ENCODE measurements at regions not wholly inside any gene's neighbourhood (a gene's known extent, or its start where the extent isn't known, plus 50 kb on each side); places are given as distances from the start of the nearest gene placed in this dataset.

GRCh38 chr4:54152846-54153600, 53.1 kb downstream of the GSX2 start:
- no peak for DNase-seq

DNA sequence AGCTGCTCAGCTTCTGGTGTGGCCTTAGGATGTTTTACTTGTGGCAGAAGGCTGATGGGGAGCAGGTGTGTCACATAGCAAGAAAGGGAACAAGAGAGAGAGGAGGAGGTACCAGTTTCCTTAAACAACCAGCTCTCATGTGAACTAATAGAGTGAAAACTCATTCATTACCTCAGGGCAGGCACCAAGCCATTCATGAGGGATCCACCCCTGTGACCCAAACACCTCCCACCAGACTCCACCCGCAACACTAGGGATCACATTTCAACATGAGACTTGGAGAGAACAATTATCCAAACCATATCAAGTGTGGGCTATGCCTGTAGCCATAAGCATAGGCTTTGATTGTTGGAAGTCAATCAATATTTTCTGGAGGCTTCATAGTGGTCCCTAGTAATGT, 56.0 kb downstream of the GSX2 start:
- no peak for DNase-seq

GRCh38 chr4:54157606-54158005, 57.6 kb downstream of the GSX2 start:
- DNase-seq = no peak

GRCh38 chr4:54159543-54159942, 59.6 kb downstream of the GSX2 start:
- DNase-seq = no peak

GRCh38 chr4:54165011-54165410, 64.1 kb upstream of the PDGFRA start:
- DNase-seq = no peak

DNA sequence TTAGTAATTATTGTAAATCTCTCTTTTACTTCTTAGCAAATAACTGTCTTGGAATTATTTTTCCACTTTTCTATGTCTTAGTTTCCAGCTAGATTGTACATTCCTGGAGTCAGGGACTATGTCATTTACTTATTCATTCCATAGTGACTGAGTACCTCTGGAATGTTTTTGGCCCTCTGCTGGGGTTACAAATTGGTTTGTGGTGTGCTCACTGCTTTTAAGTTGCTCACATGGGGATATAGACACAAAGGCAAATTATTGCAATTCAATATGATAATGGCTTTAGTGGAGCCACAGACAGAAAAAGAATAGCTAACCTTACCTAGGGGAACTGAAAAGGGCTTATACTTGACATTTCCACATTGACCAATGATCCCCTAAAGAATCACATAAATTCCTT, 63.7 kb upstream of the PDGFRA start:
- no peak for DNase-seq

DNA sequence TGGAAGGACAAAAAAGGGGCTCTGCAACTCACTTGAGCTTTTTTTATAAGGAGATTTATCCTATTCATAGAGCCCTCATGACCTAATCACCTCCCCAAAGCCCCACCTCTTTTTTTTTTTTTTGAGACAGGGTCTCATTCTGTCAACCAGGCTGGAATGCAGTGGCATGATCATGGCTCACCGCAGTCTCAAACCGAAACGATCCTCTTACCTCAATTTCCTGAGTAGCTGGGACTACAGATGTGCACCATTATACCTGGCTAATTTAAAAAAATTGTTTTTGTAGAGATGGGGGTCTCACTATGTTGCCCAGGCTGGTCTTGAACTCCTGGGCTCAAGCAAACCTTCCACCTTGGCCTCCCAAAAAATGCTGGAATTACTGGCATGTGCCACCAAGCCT, 61.6 kb upstream of the PDGFRA start:
- DNase-seq = no peak

DNA sequence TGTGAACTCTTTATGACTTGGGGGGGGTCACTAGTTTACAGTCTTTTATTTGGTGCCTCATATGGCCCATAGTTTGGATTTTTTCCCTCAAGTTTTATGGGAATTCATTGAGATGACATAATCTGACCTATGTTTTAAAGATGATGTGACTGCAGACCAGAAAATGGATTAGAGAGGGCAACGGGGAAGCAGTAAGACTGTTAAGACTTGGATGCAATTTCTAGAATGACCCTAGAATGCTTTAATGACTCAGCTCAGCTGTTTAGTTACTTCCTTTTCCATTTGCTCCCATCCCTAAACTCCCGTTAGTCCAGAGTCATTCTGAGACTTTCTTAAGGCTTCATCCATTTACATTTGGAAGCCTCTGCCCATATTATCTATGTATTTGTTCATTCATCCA, 59.9 kb upstream of the PDGFRA start:
- DNase-seq = no peak

DNA sequence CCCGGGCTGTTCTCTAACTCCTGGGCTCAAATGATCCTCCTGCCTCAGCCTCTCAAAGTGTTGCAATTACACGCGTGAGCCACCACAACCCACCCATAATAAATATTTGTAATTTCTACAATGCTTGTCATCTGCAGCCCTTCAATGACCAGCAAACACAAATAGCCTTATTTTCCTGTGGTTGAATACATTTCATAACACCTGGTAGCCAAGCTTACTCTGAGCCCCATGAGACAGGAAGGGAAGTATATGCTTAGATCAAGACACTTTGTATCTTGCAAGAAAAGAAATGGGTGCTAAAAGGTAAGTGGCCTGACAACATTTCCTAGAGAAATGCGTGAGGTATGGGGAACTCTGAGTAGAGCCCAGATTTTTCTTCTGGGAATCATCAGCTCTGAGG, 56.9 kb upstream of the PDGFRA start:
- no peak for DNase-seq

- peak; percentile 23 for DNase-seq
Observed at GRCh38 chr4:54173281-54173912, 55.7 kb upstream of the PDGFRA start.

DNA sequence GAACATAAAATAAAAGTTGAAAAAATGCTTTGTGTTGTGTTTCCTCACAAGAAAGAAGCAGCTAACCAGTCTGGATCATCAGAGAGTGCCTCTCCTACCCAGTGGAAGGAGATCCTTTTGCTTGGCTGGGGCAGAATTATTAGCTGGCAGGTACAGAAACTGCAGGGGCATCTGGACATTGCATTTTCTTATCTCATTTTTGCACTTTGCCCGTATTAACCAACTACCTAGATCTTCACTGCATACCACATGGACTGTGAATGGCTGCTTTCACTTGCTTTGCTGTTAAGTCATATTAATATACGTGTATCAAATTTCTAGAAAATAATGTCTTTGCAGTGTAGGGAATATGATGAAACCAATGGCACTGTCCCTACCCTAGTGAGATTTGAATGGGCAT, 52.9 kb upstream of the PDGFRA start:
- DNase-seq = no peak

Measured in hematopoietic multipotent progenitor cell treated with erythropoietin and hydrocortisone succinate and interleukin-3 and kit ligand, for 4 days (in vitro differentiated cells).